ENCODE measurements at regions not wholly inside any gene's neighbourhood (a gene's known extent, or its start where the extent isn't known, plus 50 kb on each side); places are given as distances from the start of the nearest gene placed in this dataset.

DNA sequence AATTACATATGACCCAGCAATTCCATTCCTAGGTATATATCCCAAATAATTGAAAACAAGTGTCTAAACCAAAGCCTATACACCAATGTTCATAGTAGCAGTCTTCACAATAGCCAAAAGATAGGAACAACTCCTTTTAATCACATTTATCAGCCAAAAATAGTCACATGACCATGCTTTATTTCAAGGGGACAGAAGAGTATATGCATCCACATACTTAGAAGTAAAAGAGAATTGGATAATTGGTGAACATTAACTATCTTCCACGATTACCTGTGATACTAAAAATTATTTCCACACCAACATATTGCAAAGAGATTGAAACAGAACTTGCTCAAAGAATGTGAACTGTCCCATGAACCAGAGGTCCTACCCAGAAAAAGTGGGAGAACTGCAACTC is 51.8 kb upstream of the FOXE1 start:
- TF ChIP-seq CTCF (IDR thresholded peaks at IDR 0.05; ENCODE audit: low read depth, low read length): no peak
- H3K4me3 ChIP-seq (ENCODE audit: low read depth, low read length): no peak overlapping the region
- no peaks in the 10 kb centered on the region for H3K4me1 ChIP-seq
- peaks cover 48% of the 10 kb centered on the region for H3K27me3 ChIP-seq
- no peaks in the 10 kb centered on the region for H3K36me3 ChIP-seq
- no peaks in the 10 kb centered on the region; the same call in 1 of the 2 replicates for H3K9me3 ChIP-seq
- DNase-seq: no peak

- no peak for DNase-seq
- Histone ChIP-seq H3K36me3 (no peaks in the 10 kb centered on the region), H3K27me3 (peaks cover 51% of the 10 kb centered on the region), H3K9me3 (no peaks in the 10 kb centered on the region; the same call in 1 of the 2 replicates), H3K4me3 (ENCODE audit: low read depth, low read length) (no peak overlapping the region), H3K4me1 (no peaks in the 10 kb centered on the region)
- TF ChIP-seq CTCF (IDR thresholded peaks at IDR 0.05; ENCODE audit: low read depth, low read length): no peak
These were observed 50.8 kb upstream of the FOXE1 start for GRCh38 chr9:97802276-97802675.

DNA sequence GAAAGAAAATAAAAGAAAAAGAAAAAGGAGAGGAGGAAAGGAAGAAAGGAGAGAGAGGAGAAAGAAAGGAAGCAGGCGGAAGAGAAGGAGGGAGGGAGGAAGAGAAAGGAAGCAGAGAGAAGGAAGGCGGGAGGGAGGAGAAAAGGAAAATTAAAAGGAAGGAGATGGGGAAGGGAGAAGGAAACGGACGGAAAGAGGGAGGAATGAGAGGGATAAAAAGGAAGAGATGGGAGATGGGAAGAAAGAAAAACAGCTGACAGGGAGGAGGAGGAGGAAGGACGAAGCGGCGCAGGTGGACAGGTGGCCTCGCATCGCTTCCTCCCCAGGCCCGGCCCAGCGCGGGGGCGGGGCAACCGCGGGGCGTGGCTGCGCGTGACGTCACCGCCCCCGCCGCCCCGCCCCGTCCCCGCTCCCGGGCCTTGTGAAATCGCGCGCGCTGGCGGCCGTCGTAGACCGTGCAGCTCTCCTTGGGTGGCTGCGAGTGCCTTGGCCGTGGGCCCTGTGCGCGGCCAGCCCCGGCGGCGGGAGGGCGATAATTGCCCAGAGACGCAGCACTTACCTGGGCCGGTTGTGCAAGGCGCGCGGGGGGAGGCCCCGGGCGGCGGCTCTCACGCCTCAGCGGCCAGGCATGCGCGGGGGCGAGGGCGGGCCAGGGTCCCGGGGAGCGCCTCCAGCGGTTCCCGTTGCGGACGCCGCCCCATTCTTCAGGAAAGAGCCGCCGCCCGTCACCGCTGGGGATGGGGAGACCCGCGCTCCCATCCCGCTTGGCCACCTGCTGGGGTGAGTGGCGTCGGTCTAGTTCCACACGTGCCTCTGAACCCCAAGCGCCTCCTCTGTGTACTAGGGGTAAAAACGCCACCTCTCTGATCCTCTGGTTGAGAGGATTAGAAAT is 49.6 kb upstream of the FOXE1 start:
- no peak for TF ChIP-seq CTCF (IDR thresholded peaks at IDR 0.05; ENCODE audit: low read depth, low read length)
- peak; percentile 79 for DNase-seq

More for the DNA sequence above, 49.6 kb upstream of the FOXE1 start:
- no peaks in the 10 kb centered on the region for H3K36me3 ChIP-seq
- no peaks in the 10 kb centered on the region; the same call in 1 of the 2 replicates for H3K9me3 ChIP-seq
- H3K4me1 ChIP-seq: no peaks in the 10 kb centered on the region
- H3K4me3 ChIP-seq (ENCODE audit: low read depth, low read length): peak overlapping the region; percentile 46
- H3K27me3 ChIP-seq: peaks cover 51% of the 10 kb centered on the region
